NCI-H1930 (cell line): ENCODE measurements at regions not wholly inside any gene's neighbourhood (a gene's known extent, or its start where the extent isn't known, plus 50 kb on each side); places are given as distances from the start of the nearest gene placed in this dataset.

Experiments
- DNase-seq, 2 experiments: peaks; one replicate each; lab custom pipeline; 2025; lab: John Stamatoyannopoulos, UW

DNA sequence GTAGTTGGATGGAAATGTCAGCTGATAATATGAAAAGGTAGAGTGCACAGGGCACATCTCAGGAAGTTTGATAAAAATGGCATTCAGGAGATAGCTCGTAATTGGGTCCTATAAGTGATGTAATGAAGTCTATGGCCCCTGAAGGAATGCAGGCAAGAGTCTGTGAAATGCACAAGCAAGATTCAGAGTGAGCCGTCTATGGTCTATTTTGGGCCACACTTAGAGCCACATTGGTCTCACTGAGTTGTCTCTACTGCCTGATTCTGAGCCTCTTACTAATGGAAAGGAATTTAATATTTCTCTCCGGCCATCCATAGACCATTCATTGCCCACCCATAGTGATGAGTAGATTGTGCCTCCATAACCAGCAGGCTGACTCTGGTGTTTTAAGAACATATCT lies 111.3 kb upstream of the KCNN2 start:
- DNase-seq: no peak

DNA sequence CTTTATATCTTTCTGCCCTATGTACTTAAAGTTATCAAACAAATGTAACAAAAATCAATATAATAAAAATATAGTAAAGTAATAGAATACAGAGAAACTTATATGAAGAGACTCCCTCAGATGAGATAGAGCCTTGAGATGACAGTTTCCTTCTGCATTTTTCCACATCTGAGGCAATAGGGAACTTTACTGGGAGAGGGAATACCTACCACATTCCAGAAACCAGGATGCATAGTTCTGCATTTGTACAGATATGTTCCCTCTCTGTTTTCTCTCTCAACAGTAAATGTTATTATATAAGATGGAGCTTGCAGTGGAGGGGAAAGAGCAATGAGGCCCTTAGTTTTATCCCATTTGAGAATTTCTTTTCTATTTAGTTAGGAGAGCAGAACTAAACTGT lies 109.6 kb upstream of the KCNN2 start:
- no peak for DNase-seq

DNA sequence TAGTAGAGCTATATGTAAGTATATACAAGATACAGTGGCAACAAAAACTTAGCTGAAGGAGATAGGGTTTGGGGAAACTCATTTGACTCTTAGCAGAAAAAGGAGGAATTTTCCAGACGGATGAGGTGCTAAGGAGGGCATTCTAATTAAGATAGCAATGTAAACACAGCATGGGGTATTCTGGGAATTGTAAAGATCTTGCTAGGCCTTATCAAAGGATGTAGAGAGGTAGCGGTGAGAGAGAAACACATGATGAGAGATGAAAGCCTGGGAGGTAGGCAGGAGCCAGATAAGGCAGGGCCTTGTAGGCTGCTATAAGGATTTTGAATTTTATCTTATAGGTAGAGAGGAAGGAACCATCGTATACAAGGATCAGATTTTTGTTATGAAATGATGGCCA lies 106.6 kb upstream of the KCNN2 start:
- DNase-seq: no peak

DNA sequence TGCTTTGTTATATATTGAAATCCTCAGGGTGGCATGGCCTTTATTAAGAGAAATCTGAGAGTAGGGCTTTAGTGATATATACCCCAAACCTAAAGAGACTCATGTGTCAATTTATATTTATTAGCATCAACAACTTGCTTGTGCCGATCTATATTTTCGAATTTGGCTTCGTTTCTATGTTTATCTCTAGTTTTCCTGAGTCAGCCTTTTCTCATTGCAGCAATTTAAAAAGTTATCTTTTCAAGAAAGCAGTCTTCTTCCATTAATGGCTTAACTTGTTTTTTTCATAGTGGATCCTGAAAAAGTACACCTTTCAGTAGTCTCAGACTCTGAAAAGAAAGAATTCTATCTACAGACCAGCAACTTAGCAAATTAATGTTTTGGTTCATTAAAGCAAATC lies 99.9 kb upstream of the KCNN2 start:
- no peak for DNase-seq

DNA sequence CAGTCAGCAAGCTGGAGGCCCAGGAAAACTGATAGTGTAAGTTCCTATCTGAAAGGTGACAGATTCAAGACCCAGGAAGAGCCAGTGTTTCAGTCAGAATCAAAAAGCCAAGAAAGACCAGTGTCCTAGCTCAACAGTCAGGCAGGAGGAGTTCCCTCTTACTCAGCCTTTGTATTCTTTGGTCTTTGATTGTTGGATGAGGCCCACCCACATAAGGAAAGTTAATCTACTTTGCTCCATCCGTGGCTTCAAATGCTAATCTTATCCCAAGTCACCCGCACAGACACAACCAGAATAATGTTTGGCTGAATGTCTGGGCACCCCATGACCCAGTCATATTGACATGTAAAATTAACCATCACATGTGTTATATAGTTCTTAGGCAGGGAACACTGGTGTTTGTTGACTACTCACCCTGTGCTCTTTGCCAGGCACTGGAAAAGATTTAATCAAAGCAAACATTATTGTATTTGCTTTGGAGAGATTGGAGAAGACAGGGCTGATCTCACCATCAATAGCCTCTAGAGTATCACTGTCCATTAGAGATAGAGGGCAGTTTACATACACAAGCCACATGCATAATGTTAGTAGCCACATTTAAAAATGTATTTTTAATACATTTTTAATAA lies 96.3 kb upstream of the KCNN2 start:
- DNase-seq: no peak

DNA sequence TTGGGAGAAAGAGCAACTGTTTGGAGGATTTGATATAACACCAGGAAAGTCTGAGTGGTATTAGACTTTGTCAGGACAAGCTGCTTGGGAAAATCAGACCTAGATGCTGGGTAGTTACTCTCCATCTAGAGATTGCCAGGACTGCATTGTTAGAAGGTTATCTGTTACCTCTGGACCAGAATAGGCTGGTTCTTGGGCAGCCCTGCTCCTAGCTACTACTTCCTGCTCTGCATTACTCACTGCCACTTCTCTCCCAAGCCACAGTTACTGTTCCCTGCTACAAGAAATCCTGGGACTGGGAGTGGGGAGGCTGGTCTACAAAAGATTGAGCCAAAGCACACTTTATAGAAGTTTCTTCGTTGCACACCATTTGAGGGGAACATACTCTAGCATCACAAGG lies 95.5 kb upstream of the KCNN2 start:
- no peak for DNase-seq

DNA sequence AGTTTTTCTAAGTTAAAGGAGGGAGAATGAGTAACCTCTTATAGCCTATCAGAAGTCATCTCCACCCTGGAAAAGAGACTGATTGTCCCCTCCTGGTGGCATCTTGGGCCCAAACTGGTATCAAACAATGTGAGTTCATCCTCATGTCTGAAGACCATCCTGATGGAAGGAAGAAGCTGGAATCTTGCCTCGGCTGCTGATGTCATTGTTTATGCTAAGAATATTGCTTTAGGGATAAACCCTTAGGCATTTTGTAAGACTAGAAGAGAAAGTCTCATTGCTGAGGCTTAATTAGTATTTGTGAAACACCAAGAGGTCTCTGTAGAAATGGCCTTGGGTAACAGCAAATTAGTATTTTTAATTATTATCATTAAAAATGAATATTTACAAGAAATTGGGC lies 65.7 kb upstream of the KCNN2 start:
- no peak for DNase-seq

DNA sequence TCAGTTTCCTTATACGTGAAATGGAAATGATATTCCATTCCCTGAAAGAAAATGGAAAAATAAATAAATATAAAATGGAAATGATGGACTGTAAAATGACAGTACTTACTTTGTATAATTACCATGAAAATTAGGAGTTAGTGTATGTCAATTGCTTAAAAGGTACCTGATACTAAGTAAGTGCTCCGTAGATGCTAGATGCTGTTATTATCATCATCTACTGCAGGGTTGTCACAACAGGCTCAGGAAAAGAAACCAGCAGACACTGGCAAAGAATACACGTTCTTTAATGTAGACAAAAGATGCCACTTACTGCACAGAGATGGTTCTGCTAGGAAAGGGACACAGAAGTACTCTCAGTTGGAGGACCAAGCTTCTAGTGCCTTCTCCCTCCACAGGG lies 64.0 kb upstream of the KCNN2 start:
- DNase-seq: no peak

DNA sequence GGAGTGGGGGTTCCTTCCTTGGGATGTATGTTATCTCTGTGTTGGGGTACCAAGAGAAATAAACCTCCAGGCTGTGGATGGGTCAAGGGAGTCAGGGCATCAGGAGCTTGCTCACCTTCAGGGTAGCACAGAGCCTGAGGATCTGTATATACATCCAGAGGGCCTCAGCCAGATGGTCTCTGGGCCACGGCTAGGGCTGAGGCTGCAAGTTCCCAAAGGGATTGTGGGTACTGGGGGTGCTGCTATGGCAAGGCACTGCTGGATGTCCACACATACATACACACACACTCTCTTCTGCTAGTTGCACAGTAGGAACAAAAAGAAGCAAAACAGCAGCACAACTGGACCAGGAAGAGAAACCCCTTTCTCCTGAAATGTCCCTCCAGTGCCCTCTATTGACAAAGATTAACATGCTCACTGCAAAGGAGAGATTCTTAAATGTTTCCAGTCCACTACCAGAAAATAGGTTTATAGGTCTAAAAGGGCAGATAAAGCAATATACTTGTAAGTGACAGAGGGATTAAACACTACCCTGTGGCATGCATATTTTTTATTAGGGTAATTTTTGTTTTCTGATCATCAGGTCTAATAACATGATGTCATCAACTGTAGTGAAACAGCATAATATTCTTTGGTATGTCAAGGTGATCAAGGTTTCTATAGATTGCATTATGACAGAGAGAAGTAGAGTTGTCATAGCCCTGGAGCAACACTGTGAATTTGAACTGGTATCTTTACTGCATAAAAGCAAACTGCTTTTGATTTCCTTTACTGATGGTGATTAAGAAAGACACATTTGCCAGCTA lies 56.3 kb upstream of the KCNN2 start:
- DNase-seq: no peak

DNA sequence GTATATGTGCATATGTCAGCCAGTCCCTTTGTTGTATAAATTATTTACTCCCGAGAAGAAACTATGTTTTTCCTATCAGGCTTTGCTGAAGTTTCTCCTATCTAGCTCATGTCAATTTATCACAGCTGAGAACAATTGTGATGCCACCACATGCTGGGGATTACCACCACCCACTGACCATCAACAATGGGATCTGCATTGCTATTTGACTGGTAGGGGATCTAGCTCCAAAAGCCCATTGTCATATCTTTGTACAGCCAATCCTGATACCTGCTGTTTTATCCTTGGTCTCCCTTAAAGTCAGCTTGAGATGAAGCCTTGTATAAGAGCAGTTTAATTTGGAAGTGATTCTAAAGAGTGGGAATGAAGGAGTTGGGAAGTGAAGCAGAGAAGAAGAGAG lies 53.9 kb upstream of the KCNN2 start:
- DNase-seq: no peak

DNA sequence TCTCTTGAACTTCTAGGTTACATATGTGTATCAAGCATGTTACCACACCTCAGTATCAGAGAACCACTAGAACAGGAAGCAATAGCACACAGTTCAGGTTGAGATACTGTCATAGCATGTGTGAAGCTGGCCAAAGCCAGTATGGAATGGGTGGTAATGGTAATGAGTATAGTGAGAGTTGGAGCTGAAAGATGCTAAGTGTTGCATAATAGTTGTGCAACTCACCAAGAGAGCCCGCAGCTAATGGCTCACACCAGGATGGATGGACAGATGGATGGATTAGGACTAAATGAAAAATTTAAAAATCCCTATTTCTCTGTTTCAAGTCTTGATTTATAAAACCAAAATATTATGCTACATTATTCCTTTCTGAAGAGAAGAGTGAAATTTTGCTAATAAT lies 53.4 kb upstream of the KCNN2 start:
- DNase-seq: no peak

DNA sequence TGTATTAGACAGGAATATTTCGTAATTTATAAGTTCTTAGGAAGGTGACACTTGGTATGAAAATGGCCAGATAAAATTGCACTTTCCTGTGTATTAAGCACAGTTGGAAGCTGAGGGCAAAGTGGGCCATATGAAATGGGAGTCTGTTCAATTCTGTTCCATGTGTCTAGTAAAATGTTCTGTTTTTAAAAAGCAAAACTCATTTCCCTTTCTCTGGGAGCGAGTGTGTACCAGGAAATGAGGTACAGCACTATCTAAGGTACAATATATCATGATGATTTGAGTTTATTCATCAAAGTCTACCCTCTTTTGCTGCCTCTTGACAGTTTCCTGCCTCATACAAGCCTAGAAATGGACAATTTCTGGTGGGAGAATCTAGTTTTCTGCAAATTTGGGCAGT lies 51.2 kb upstream of the KCNN2 start:
- no peak for DNase-seq

DNA sequence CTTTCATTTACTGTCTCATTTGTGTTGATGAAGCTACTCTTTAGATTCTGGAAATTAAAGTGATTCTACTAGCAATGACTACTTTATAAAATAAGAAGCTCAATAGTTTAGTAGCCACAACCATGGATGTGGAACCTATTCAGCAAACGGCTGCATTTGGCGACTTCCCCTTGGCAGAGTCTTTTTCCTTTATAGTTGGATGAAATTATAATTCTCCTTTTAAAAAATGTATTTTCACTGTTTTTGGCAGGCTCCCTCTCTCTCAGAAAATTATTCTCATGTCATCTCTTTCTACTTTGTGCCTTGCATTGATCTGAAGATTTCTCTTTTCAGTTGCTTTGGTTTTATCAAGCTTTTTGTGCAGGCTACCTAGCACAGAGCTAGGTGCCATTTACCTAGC lies 50.6 kb upstream of the KCNN2 start:
- no peak for DNase-seq

DNA sequence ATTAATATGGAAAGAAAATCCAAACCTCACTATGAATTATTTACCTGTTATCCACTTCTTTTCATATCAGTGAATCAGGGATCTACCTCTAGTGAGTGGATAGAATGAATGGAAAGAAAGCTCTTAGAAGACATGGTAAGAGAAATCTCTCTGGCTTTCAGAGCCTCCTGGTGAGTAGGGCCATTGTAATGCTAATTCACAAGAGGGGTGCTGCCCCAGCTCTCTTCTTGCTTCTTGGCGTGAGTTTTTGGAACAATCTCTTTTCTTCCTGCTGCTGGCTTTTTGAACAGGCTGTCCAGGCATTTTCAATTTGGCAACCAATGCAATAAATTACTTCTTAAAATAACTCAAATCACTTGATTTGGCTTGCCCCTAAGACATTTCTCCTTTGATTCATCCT lies 49.9 kb upstream of the KCNN2 start:
- DNase-seq: no peak
